ENCODE measurements at regions not wholly inside any gene's neighbourhood (a gene's known extent, or its start where the extent isn't known, plus 50 kb on each side); places are given as distances from the start of the nearest gene placed in this dataset.
"Not testable (repeated sequence)": the region's sequence is repeated elsewhere in the genome, so short reads cannot be mapped to it uniquely, and the experiment has no call there.

DNA sequence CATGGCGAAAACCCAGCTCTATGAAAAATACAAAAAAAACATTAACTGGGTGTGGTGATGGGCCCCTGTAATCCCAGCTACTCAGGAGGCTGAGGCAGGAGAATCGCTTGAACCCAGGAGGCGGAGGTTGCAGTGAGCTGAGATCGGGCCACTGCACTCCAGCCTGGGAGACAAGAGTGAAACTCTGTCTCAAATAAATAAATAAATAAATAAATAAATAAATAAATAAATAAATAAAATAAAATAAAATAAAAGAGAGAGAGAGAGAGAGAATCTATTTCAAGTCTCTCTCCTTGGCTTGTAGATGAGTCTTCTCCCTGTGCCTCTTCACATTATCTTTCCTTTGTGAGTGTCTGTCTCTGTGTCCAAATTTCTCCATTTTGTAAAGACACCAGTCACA lies 442.6 kb upstream of the PROX1 start:
- not testable (repeated sequence) for H3K27me3 ChIP-seq (ENCODE audit: control insufficient read depth in 3 of 3, insufficient read depth in 3 of 3, low read length in 3 of 3); H3K27ac ChIP-seq (ENCODE audit: low read depth in 1 of 3, low read length in 2 of 3); H3K4me3 ChIP-seq (ENCODE audit: low read depth in 1 of 3, low read length in 3 of 3); H3K9me3 ChIP-seq (ENCODE audit: control insufficient read depth in 2 of 2, insufficient read depth in 1 of 2, low read depth in 1 of 2, low read length in 1 of 2); FAIRE-seq; H3K36me3 ChIP-seq (ENCODE audit: control insufficient read depth in 3 of 3, insufficient read depth in 2 of 3, low read depth in 1 of 3, low read length in 3 of 3); DNase-seq; H3K4me1 ChIP-seq (ENCODE audit: control insufficient read depth in 3 of 3, insufficient read depth in 2 of 3, low read depth in 1 of 3, low read length in 2 of 3)
- 97 to 100% (median 97%) methylated on average over 4 of the region's 4 CpGs for WGBS, 3 donors

DNA sequence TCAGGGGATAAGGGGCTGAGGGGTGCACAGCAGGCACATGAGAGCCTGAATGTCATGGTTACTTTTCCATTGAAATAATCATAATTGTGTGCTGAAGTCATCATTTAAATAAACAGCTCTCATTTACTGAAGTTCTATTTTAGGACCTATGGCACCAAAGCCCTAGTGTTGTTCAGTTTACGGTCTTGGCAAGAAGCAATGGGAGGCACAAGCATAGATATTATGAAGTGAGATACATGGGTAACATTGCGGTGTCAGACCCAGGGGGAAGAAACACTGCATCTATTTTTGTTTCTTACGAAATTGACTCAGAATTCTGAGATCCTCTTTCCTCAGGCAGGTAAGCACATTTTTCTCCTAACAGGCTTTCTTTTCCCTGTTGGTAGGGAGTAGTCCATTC lies 437.8 kb upstream of the PROX1 start:
- DNase-seq, result no peak
- H3K4me3 ChIP-seq (ENCODE audit: low read depth in 1 of 3, low read length in 3 of 3), result no peak overlapping the region
- no peak for FAIRE-seq
- H3K36me3 ChIP-seq (ENCODE audit: control insufficient read depth in 3 of 3, insufficient read depth in 2 of 3, low read depth in 1 of 3, low read length in 3 of 3), result no peaks in the 10 kb centered on the region
- no peaks in the 10 kb centered on the region for H3K4me1 ChIP-seq (ENCODE audit: control insufficient read depth in 3 of 3, insufficient read depth in 2 of 3, low read depth in 1 of 3, low read length in 2 of 3)
- H3K27ac ChIP-seq (ENCODE audit: low read depth in 1 of 3, low read length in 2 of 3), result no peak overlapping the region
- WGBS, 3 donors, result 91 to 95% (median 93%) methylated on average over 3 of the region's 3 CpGs
- H3K9me3 ChIP-seq (ENCODE audit: control insufficient read depth in 2 of 2, insufficient read depth in 1 of 2, low read depth in 1 of 2, low read length in 1 of 2), result no peaks in the 10 kb centered on the region
- peaks cover 0 to 3% (median 0%) of the 10 kb centered on the region in 3 donors for H3K27me3 ChIP-seq (ENCODE audit: control insufficient read depth in 3 of 3, insufficient read depth in 3 of 3, low read length in 3 of 3)

DNA sequence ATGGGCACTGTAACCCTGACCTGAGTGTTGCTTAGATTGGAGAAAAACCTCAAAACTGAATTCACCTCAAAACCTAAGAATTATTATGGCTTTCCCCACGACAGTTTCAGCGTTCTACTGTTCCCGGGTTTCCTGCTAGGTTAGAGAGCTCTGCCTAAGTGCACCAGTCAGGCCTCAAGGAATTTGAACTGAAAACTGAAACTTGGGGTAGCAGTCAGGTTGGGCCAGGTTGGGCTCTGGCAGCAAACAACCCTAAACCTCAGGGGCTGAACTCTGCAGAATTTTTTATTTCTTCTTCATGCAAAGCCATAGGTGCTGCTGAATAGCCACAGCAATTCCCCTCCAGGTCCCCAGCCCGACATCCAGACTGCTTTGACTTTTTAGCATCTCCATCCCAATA lies 437.0 kb upstream of the PROX1 start:
- DNase-seq, result no peak
- Histone ChIP-seq H3K27ac (ENCODE audit: low read depth in 1 of 3, low read length in 2 of 3) (no peak overlapping the region), H3K4me3 (ENCODE audit: low read depth in 1 of 3, low read length in 3 of 3) (no peak overlapping the region), H3K36me3 (ENCODE audit: control insufficient read depth in 3 of 3, insufficient read depth in 2 of 3, low read depth in 1 of 3, low read length in 3 of 3) (no peaks in the 10 kb centered on the region), H3K4me1 (ENCODE audit: control insufficient read depth in 3 of 3, insufficient read depth in 2 of 3, low read depth in 1 of 3, low read length in 2 of 3) (no peaks in the 10 kb centered on the region), H3K27me3 (ENCODE audit: control insufficient read depth in 3 of 3, insufficient read depth in 3 of 3, low read length in 3 of 3) (peaks cover 0 to under 1% (median 0%) of the 10 kb centered on the region in 3 donors), H3K9me3 (ENCODE audit: control insufficient read depth in 2 of 2, insufficient read depth in 1 of 2, low read depth in 1 of 2, low read length in 1 of 2) (no peaks in the 10 kb centered on the region)
- 74 to 93% (median 78%) methylated on average over 4 of the region's 4 CpGs for WGBS, 3 donors
- no peak for FAIRE-seq

DNA sequence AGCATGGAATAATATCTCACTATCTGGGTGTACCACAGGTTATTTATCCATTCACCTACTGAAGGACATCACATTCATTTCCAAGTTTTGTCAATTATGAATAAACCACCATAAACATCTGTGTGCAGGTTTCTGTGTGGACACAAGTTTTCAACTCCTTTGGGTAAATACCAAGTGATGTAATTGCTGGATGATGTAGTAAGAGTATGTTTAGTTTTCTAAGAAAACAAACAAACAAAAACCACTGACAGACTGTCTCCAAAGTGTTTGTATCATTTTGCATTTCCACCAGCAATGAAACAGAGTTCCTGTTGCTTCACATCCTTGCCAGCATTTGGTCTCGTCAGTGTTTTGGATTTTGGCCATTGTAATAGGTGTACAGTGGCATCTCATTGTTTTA lies 435.7 kb upstream of the PROX1 start:
- FAIRE-seq (no peak), DNase-seq (no peak)
- H3K27me3 ChIP-seq (ENCODE audit: control insufficient read depth in 3 of 3, insufficient read depth in 3 of 3, low read length in 3 of 3), result no peaks in the 10 kb centered on the region
- 72 to 97% (median 86%) methylated on average over 1 of the region's 1 CpG for WGBS, 3 donors
- H3K4me3 ChIP-seq (ENCODE audit: low read depth in 1 of 3, low read length in 3 of 3), result no peak overlapping the region
- H3K27ac ChIP-seq (ENCODE audit: low read depth in 1 of 3, low read length in 2 of 3), result no peak overlapping the region
- no peaks in the 10 kb centered on the region for H3K36me3 ChIP-seq (ENCODE audit: control insufficient read depth in 3 of 3, insufficient read depth in 2 of 3, low read depth in 1 of 3, low read length in 3 of 3)
- no peaks in the 10 kb centered on the region for H3K9me3 ChIP-seq (ENCODE audit: control insufficient read depth in 2 of 2, insufficient read depth in 1 of 2, low read depth in 1 of 2, low read length in 1 of 2)
- no peaks in the 10 kb centered on the region for H3K4me1 ChIP-seq (ENCODE audit: control insufficient read depth in 3 of 3, insufficient read depth in 2 of 3, low read depth in 1 of 3, low read length in 2 of 3)

DNA sequence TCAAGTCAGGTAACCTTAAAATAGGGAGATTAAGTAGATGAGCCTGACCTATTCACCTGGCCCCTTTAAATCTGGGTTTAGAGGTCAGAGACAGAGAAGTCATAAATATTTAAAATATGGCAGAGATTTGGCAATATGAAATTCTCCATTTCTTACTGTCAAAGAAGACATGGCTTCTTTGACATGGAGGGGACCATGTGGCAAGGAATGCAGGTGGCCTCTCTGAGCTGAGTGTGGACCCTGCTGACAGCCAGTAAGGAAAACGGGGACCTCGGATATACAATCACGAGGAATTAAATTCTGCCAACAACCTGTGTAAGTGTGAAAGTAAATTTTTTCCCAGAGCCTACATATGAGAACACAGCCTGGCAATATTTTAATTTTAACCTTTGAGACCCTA lies 427.5 kb upstream of the PROX1 start:
- Histone ChIP-seq H3K36me3 (ENCODE audit: control insufficient read depth in 3 of 3, insufficient read depth in 2 of 3, low read depth in 1 of 3, low read length in 3 of 3) (no peaks in the 10 kb centered on the region), H3K9me3 (ENCODE audit: control insufficient read depth in 2 of 2, insufficient read depth in 1 of 2, low read depth in 1 of 2, low read length in 1 of 2) (peaks cover 0 to 7% of the 10 kb centered on the region in 2 donors), H3K27me3 (ENCODE audit: control insufficient read depth in 3 of 3, insufficient read depth in 3 of 3, low read length in 3 of 3) (no peaks in the 10 kb centered on the region), H3K4me3 (ENCODE audit: low read depth in 1 of 3, low read length in 3 of 3) (no peak overlapping the region), H3K27ac (ENCODE audit: low read depth in 1 of 3, low read length in 2 of 3) (no peak overlapping the region), H3K4me1 (ENCODE audit: control insufficient read depth in 3 of 3, insufficient read depth in 2 of 3, low read depth in 1 of 3, low read length in 2 of 3) (no peaks in the 10 kb centered on the region)
- WGBS, 3 donors, result 92 to 99% (median 94%) methylated on average over 3 of the region's 3 CpGs
- DNase-seq (no peak), FAIRE-seq (no peak)

DNA sequence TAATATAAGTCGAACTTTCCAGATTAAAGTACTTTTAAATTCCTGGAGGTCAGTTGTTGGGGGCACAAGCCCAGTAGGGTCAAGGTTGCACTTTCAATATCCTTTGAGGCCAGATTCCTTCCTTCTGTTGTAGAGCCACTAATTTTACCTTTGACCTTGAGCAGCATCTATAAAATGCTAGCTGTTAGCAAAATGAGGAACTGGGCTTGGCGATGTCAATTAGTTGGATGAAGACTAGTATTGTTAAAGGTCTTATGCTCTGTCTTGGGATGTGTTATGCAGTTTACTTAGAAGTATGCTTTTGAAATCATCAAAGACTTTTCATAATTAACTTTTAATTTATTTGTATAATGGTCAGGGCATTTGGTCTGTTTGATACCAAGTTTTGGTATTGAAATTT lies 425.9 kb upstream of the PROX1 start:
- no peak for FAIRE-seq

DNA sequence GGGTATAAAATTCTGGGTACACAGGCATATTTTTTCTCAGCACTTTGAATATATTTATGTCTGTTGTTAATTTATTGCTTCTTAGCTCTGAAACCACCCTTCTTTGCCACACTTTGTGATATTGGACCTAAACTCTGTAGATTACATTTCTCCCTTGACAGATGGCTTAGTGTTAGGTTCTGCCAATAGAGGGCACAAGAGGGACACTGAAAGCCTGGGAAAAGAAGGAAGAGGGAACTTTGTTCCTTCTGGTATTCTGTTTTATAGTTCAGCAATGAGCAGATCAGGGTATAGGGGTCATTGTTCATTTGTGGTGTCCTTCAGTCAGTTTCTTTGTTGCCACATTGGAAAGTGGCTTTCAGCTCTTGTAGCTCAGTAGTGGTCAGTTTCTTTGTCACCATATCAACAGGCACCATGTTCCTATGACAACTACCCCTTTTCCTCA lies 423.5 kb upstream of the PROX1 start:
- Histone ChIP-seq H3K27ac (ENCODE audit: low read depth in 1 of 3, low read length in 2 of 3) (no peak overlapping the region), H3K9me3 (ENCODE audit: control insufficient read depth in 2 of 2, insufficient read depth in 1 of 2, low read depth in 1 of 2, low read length in 1 of 2) (peaks cover 0 to 7% of the 10 kb centered on the region in 2 donors), H3K36me3 (ENCODE audit: control insufficient read depth in 3 of 3, insufficient read depth in 2 of 3, low read depth in 1 of 3, low read length in 3 of 3) (no peaks in the 10 kb centered on the region), H3K27me3 (ENCODE audit: control insufficient read depth in 3 of 3, insufficient read depth in 3 of 3, low read length in 3 of 3) (no peaks in the 10 kb centered on the region), H3K4me1 (ENCODE audit: control insufficient read depth in 3 of 3, insufficient read depth in 2 of 3, low read depth in 1 of 3, low read length in 2 of 3) (peaks cover 0 to 8% (median 5%) of the 10 kb centered on the region in 3 donors), H3K4me3 (ENCODE audit: low read depth in 1 of 3, low read length in 3 of 3) (no peak overlapping the region)
- FAIRE-seq (no peak), DNase-seq (peak; percentile 79 to 88)

More for the DNA sequence above, 425.9 kb upstream of the PROX1 start:
- Histone ChIP-seq H3K4me1 (ENCODE audit: control insufficient read depth in 3 of 3, insufficient read depth in 2 of 3, low read depth in 1 of 3, low read length in 2 of 3) (no peaks in the 10 kb centered on the region), H3K27me3 (ENCODE audit: control insufficient read depth in 3 of 3, insufficient read depth in 3 of 3, low read length in 3 of 3) (no peaks in the 10 kb centered on the region), H3K4me3 (ENCODE audit: low read depth in 1 of 3, low read length in 3 of 3) (no peak overlapping the region), H3K36me3 (ENCODE audit: control insufficient read depth in 3 of 3, insufficient read depth in 2 of 3, low read depth in 1 of 3, low read length in 3 of 3) (no peaks in the 10 kb centered on the region), H3K27ac (ENCODE audit: low read depth in 1 of 3, low read length in 2 of 3) (no peak overlapping the region), H3K9me3 (ENCODE audit: control insufficient read depth in 2 of 2, insufficient read depth in 1 of 2, low read depth in 1 of 2, low read length in 1 of 2) (peaks cover 0 to 7% of the 10 kb centered on the region in 2 donors)
- WGBS, 3 donors, result 90 to 98% (median 94%) methylated on average over 2 of the region's 2 CpGs
- no peak for DNase-seq

DNA sequence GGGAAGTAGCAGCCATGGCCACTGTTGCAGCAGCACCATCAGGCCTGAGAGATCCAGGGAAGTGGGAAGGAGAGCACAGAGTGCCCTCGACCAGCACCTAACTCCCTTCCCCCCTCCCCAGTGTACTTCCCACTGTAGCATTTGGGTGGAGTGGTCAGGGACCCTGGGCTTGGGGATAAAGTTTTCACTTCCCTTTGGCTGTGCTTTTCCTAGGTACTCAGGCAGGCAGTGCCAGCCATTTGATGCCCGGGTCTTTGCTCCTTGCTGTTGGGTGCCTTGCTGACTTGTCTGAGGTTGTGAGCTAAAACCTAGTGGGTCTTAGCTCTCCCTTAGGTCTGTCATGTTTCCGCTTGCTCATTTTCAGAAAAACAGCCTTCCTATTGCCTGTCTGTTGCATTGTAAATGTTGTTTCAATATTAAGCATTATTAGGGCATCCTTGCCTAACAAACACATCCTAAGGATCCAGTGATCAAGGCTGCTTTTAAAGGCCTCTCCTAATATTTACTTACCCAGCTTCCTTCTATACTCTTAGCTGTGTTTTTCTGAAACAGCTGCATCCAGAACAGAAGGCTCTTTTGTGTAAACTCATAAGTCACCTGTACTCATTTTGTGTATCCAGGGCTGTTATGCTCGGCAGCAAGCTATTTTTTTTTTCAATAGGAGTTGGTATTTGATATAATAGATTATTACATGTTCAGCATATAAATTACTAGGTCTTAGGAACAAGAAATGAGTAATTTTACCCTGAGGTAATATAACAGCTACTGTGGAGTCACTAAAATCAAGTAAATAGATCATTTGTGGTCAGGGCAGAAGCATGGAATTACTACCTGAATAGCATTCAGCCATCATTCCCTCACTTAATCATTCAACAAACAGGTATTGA lies 418.6 kb upstream of the PROX1 start:
- DNase-seq (peak; percentile 5 to 25), FAIRE-seq (no peak)
- WGBS, 3 donors, result 48 to 54% (median 52%) methylated on average over 4 of the region's 4 CpGs
- Histone ChIP-seq H3K4me3 (ENCODE audit: low read depth in 1 of 3, low read length in 3 of 3) (no peak overlapping the region), H3K9me3 (ENCODE audit: control insufficient read depth in 2 of 2, insufficient read depth in 1 of 2, low read depth in 1 of 2, low read length in 1 of 2) (no peaks in the 10 kb centered on the region), H3K27me3 (ENCODE audit: control insufficient read depth in 3 of 3, insufficient read depth in 3 of 3, low read length in 3 of 3) (no peaks in the 10 kb centered on the region), H3K27ac (ENCODE audit: low read depth in 1 of 3, low read length in 2 of 3) (peak overlapping the region in 2 of 3 donors; percentile 26 to 32), H3K4me1 (ENCODE audit: control insufficient read depth in 3 of 3, insufficient read depth in 2 of 3, low read depth in 1 of 3, low read length in 2 of 3) (peaks cover 2 to 26% (median 12%) of the 10 kb centered on the region in 3 donors), H3K36me3 (ENCODE audit: control insufficient read depth in 3 of 3, insufficient read depth in 2 of 3, low read depth in 1 of 3, low read length in 3 of 3) (no peaks in the 10 kb centered on the region)

DNA sequence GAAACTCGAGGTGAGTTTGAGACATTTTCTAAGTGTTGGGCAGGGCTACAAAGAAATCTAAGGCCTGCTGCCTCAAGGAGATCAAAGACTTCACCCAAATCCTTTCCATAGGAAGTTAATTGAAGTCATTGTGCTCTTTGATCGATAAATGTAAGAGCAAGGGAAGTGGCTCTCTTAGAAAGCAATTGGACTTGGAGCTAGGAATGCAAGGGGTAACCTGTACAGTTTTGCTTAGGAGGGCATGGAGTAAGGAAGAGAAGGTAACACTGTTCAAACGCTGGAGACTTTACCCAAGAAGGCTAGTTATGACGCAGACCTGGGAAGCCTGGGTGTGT lies 418.0 kb upstream of the PROX1 start:
- H3K27me3 ChIP-seq (ENCODE audit: control insufficient read depth in 3 of 3, insufficient read depth in 3 of 3, low read length in 3 of 3), result no peaks in the 10 kb centered on the region
- H3K27ac ChIP-seq (ENCODE audit: low read depth in 1 of 3, low read length in 2 of 3), result peak overlapping the region in 2 of 3 donors; percentile 24 to 26
- peak; percentile 26 to 51 for DNase-seq
- H3K9me3 ChIP-seq (ENCODE audit: control insufficient read depth in 2 of 2, insufficient read depth in 1 of 2, low read depth in 1 of 2, low read length in 1 of 2), result no peaks in the 10 kb centered on the region
- no peaks in the 10 kb centered on the region for H3K36me3 ChIP-seq (ENCODE audit: control insufficient read depth in 3 of 3, insufficient read depth in 2 of 3, low read depth in 1 of 3, low read length in 3 of 3)
- no peak overlapping the region for H3K4me3 ChIP-seq (ENCODE audit: low read depth in 1 of 3, low read length in 3 of 3)
- 14 to 56% (median 41%) methylated on average over 4 of the region's 4 CpGs for WGBS, 3 donors
- no peak for FAIRE-seq
- H3K4me1 ChIP-seq (ENCODE audit: control insufficient read depth in 3 of 3, insufficient read depth in 2 of 3, low read depth in 1 of 3, low read length in 2 of 3), result peaks cover 2 to 26% (median 12%) of the 10 kb centered on the region in 3 donors

Measured in small intestine (tissue), 7 donors.